ENCODE measurements at regions not wholly inside any gene's neighbourhood (a gene's known extent, or its start where the extent isn't known, plus 50 kb on each side); places are given as distances from the start of the nearest gene placed in this dataset.

GRCh38 chr18:8995096-8995495 lies 107.4 kb upstream of the NDUFV2 start:
- WGBS, 2 donors: 57 to 70% methylated on average over 3 of the region's 3 CpGs
- intact Hi-C loops (cut with DNase I): loop anchor here in 1 of 10 donors (10.0 kb wide), 1 partner anchor 60 kb away; no protein-coding TSS in a partner anchor

DNA sequence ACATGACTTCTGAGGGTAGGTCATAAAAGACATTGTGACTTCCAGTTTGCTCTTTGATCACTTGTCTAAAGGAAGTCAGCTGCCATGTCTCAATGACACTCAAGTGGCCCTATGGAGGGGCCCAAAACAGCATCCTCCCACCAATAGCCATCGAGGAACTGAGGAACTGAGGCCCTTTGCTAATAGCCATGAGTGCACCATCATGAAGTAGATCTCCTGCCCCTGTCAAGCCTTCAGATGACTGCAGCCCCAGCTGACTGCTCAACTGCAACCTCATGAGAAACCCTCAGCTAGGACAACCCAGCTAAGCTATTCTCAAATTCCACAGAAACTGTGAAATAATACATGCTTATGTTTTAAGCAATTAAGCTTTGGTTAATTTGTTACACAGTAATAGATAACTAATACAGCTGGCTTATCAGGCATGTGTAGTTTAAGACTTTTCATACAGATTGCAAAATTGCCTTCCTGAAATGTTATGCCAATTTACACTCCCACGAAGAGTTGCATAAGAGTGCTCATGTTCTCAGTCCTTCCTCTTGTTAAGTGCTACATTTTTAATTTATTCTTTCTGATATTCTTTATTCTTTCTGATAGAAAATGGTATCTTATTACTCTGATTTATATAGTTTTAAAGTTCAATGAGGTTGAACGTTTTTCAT lies 105.6 kb upstream of the NDUFV2 start:
- Histone ChIP-seq H3K4me1 (peaks cover 0 to 11% (median 0%) of the 10 kb centered on the region in 9 donors), H3K4me3 (no peak overlapping the region), H3K27me3 (peaks cover 0 to 19% (median 0%) of the 10 kb centered on the region in 7 donors), H3K36me3 (no peaks in the 10 kb centered on the region), H3K27ac (no peak overlapping the region), H3K9me3 (peaks cover 0 to 7% (median 0%) of the 10 kb centered on the region in 11 donors)
- no peak for ATAC-seq
- TF ChIP-seq, protein P1, sequence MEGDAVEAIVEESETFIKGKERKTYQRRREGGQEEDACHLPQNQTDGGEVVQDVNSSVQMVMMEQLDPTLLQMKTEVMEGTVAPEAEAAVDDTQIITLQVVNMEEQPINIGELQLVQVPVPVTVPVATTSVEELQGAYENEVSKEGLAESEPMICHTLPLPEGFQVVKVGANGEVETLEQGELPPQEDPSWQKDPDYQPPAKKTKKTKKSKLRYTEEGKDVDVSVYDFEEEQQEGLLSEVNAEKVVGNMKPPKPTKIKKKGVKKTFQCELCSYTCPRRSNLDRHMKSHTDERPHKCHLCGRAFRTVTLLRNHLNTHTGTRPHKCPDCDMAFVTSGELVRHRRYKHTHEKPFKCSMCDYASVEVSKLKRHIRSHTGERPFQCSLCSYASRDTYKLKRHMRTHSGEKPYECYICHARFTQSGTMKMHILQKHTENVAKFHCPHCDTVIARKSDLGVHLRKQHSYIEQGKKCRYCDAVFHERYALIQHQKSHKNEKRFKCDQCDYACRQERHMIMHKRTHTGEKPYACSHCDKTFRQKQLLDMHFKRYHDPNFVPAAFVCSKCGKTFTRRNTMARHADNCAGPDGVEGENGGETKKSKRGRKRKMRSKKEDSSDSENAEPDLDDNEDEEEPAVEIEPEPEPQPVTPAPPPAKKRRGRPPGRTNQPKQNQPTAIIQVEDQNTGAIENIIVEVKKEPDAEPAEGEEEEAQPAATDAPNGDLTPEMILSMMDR (IDR thresholded peaks at IDR 0.05): no peak
- WGBS, 2 donors: 79 to 83% methylated on average over 3 of the region's 3 CpGs
- DNase-seq: no peak
- intact Hi-C loops (cut with DNase I): loop anchor here in 1 of 10 donors (10.0 kb wide), 1 partner anchor 58 kb away; no protein-coding TSS in a partner anchor

More at GRCh38 chr18:8995096-8995495, 107.4 kb upstream of the NDUFV2 start:
- DNase-seq (no peak), ATAC-seq (no peak)
- Histone ChIP-seq H3K4me3 (no peak overlapping the region), H3K36me3 (no peaks in the 10 kb centered on the region), H3K4me1 (peaks cover 0 to 11% (median 0%) of the 10 kb centered on the region in 9 donors), H3K9me3 (peaks cover 0 to 7% (median 0%) of the 10 kb centered on the region in 11 donors), H3K27me3 (peaks cover 0 to 9% (median 0%) of the 10 kb centered on the region in 7 donors), H3K27ac (no peak overlapping the region)
- TF ChIP-seq, protein P1 (IDR thresholded peaks at IDR 0.05): no peak

DNA sequence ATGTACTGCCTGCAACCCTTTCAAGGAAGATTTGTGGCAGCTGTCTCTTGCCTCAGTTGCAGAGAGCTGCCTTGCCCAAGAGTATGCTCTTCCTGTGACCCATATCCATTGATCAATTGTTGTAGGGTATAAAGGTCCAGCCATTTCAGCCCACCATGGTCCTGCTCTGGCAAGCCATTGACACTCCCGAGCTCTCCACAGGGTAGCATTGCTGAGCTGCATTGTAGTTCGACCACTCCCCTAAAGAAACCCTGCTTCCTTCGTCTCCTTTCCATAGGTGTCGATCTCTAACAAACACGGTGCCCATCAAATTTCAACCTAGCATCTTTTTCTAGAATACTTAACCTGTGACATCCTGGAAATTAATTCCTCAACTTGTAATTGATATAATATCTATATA lies 104.9 kb upstream of the NDUFV2 start:
- no peak for ATAC-seq
- Histone ChIP-seq H3K4me3 (no peak overlapping the region), H3K27me3 (peaks cover 0 to 19% (median 0%) of the 10 kb centered on the region in 7 donors), H3K9me3 (peaks cover 0 to 7% (median 0%) of the 10 kb centered on the region in 11 donors), H3K4me1 (peaks cover 0 to 11% (median 0%) of the 10 kb centered on the region in 9 donors), H3K36me3 (no peaks in the 10 kb centered on the region), H3K27ac (no peak overlapping the region)
- TF ChIP-seq, protein P1 (IDR thresholded peaks at IDR 0.05): no peak
- intact Hi-C loops (cut with DNase I): loop anchor here in 1 of 10 donors (10.0 kb wide), 1 partner anchor 57 kb away; no protein-coding TSS in a partner anchor
- WGBS, 2 donors: 53 to 57% methylated on average over 5 of the region's 5 CpGs
- DNase-seq: no peak

DNA sequence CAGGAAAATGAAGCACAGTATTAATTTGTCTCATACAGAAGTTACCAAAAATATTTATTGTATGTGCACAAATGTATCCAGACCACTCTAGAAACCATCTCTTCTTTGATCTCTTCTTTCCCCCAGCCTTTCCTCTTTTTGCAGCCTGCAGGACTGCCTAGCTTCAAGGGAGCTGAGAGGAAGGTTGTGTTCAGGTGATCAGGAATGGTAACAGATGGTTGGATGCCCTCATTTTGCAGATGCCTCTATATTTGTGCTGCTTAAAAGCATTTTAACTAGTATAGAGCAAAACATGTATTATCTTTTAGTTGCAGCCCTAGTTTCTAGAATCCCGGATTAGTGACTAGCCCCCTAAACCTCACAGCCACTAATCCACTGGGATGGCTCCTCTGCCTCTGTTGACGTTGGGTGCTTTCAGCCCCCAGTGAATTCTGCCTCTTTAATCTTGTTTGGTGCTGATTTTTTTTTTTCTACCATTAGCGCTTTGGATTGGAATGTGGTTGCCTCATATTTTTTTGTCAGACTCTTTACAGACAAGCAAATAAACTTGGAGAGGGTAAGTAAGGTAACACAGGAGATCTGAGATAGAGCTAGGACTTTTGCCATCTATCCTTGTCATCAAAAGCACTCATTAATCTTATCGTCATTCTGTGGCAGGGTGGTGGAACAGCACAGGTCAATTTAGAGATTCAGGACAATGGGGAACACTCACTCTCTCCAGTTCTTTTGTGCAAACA lies 103.8 kb upstream of the NDUFV2 start:
- no peak overlapping the region for H3K27ac ChIP-seq

More for the DNA sequence above, 103.8 kb upstream of the NDUFV2 start:
- DNase-seq: no peak
- no peak for ATAC-seq
- peaks cover 0 to 8% (median 2%) of the 10 kb centered on the region in 11 donors for H3K9me3 ChIP-seq
- no peak overlapping the region for H3K4me3 ChIP-seq
- TF ChIP-seq, protein P1 (IDR thresholded peaks at IDR 0.05): no peak
- WGBS, 2 donors: 36% methylated on average over 4 of the region's 4 CpGs
- H3K27me3 ChIP-seq: peaks cover 0 to 19% (median 0%) of the 10 kb centered on the region in 7 donors
- no peaks in the 10 kb centered on the region for H3K36me3 ChIP-seq
- H3K4me1 ChIP-seq: peaks cover 0 to 11% (median 0%) of the 10 kb centered on the region in 9 donors
- intact Hi-C loops (cut with DNase I): loop anchor here in 1 of 10 donors (10.0 kb wide), 1 partner anchor 56 kb away; no protein-coding TSS in a partner anchor

Measured in heart right ventricle (tissue), 16 donors.